ENCODE measurements at regions not wholly inside any gene's neighbourhood (a gene's known extent, or its start where the extent isn't known, plus 50 kb on each side); places are given as distances from the start of the nearest gene placed in this dataset.

GRCh38 chr7:24476227-24476626 is 97.0 kb upstream of the PALS2 start:
- TF ChIP-seq EZH2 (IDR thresholded peaks at IDR 0.05; ENCODE audit: low read length, missing control alignments) (no peak), CTCF (conservative IDR thresholded peaks at IDR 0.05 in 1 of 2, IDR thresholded peaks at IDR 0.05 in 1 of 2; ENCODE audit: low read depth in 1 of 2, low read length in 2 of 2) (no peak)

Data from fibroblast of lung (primary cell).